H1 (cell line): ENCODE measurements at regions not wholly inside any gene's neighbourhood (a gene's known extent, or its start where the extent isn't known, plus 50 kb on each side); places are given as distances from the start of the nearest gene placed in this dataset.

Experiments
- ATF2 ChIP-seq: IDR thresholded peaks from 2 replicates; pipeline ENCODE4 v1.6.1; 2012; ENCODE audit warnings: low read length, inconsistent platforms
- CBX8 ChIP-seq: fragments of 300-800, 300-1000 bp; sonication (generic); IDR thresholded peaks from 2 replicates; pipeline ENCODE4 v1.7.1; 2016; ENCODE audit warnings: low read depth, low read length, borderline replicate concordance
- CHD2 ChIP-seq: IDR thresholded peaks from 2 replicates; pipeline ENCODE4 v1.6.1; 2012; ENCODE audit warnings: low read length, improper control_type of control experiment
- HDAC2 ChIP-seq, 2 experiments: fragments of 300-600 bp in 1 of 2; sonication (generic) in 1 of 2; IDR thresholded peaks; 2 replicates each; pipeline ENCODE4 v1.6.1; 2011 to 2012; ENCODE audit warnings: low read depth in 2 of 2, low read length in 2 of 2, mild to moderate bottlenecking in 2 of 2, moderate library complexity in 2 of 2, borderline replicate concordance in 1 of 2, inconsistent platforms in 1 of 2
- RAD21 ChIP-seq, 2 experiments: IDR thresholded peaks in 1 of 2; conservative IDR thresholded peaks in 1 of 2; 2 replicates each; pipeline ENCODE4 v1.6.1; 2011; ENCODE audit warnings: low read depth in 2 of 2, low read length in 2 of 2, improper control_type of control experiment in 1 of 2, inconsistent platforms in 1 of 2, mild to moderate bottlenecking in 1 of 2, moderate library complexity in 1 of 2
- RNF2 ChIP-seq: fragments of 200-900, 300-1000 bp; sonication (generic); IDR thresholded peaks from 2 replicates; pipeline ENCODE4 v1.7.1; 2016; ENCODE audit warnings: borderline replicate concordance, low read depth, mild to moderate bottlenecking, antibody characterized with exemption, low read length; ENCODE audit not compliant: poor library complexity, severe bottlenecking; ENCODE audit errors: missing control alignments
- RXRA ChIP-seq: IDR thresholded peaks from 2 replicates; pipeline ENCODE4 v1.6.1; 2011; ENCODE audit warnings: low read depth, mild to moderate bottlenecking, low read length, moderate library complexity; ENCODE audit not compliant: insufficient read depth

- TF ChIP-seq ATF2 (no peak), RAD21 (IDR thresholded peaks at IDR 0.05 in 1 of 2, conservative IDR thresholded peaks at IDR 0.05 in 1 of 2; ENCODE audit: low read depth in 2 of 2, low read length in 2 of 2) (no peak), RXRA (no peak), RNF2 (no peak), HDAC2 (IDR thresholded peaks at IDR 0.05; ENCODE audit: borderline replicate concordance in 1 of 2, low read depth in 2 of 2, low read length in 2 of 2) (no peak), CBX8 (no peak), CHD2 (no peak)
These were observed 50.4 kb upstream of the SLC25A4 start (continued) for GRCh38 chr4:185092535-185093197.
